SU-DHL-6 (cell line): ENCODE measurements at regions not wholly inside any gene's neighbourhood (a gene's known extent, or its start where the extent isn't known, plus 50 kb on each side); places are given as distances from the start of the nearest gene placed in this dataset.
A peak's percentile ranks its signal among the peaks of the same experiment; 100 is the strongest.

Source experiments
- H2AFZ ChIP-seq: fragments of 200-600 bp; sonication (generic); 2 replicates; pipeline ENCODE4 v1.6.1; 2014; ENCODE audit warnings: low read depth, mild to moderate bottlenecking, moderate library complexity, mixed read lengths, antibody characterized with exemption, low read length; ENCODE audit not compliant: severe bottlenecking
- H3F3A ChIP-seq: fragments of 200-600 bp; shearing (Covaris generic); 2 replicates; pipeline ENCODE4 v1.6.0; 2016; ENCODE audit warnings: antibody characterized with exemption, mild to moderate bottlenecking; ENCODE audit not compliant: insufficient read depth
- H3K27ac ChIP-seq: fragments of 200-600 bp; sonication (generic); 2 replicates; pipeline ENCODE4 v1.5.1; 2016; ENCODE audit warnings: low read depth, mild to moderate bottlenecking, low read length, moderate library complexity, mixed read lengths
- H3K27me3 ChIP-seq: fragments of 200-600 bp; sonication (generic), shearing (Covaris generic); 2 replicates; pipeline ENCODE4 v1.6.0; 2014; ENCODE audit warnings: mild to moderate bottlenecking, low read length
- H3K36me3 ChIP-seq: fragments of 200-600 bp; sonication (generic); 2 replicates; pipeline ENCODE4 v1.6.1; 2014; ENCODE audit warnings: mild to moderate bottlenecking, low read length, mixed read lengths
- H3K4me2 ChIP-seq: fragments of 300-600, 200-600 bp; shearing (Covaris generic), sonication (generic); 2 replicates; pipeline ENCODE4 v1.6.0; 2014; ENCODE audit warnings: low read length, low read depth, mild to moderate bottlenecking; ENCODE audit not compliant: poor library complexity, severe bottlenecking
- H3K4me3 ChIP-seq: fragments of 200-600 bp; sonication (generic); 2 replicates; pipeline ENCODE4 v1.5.1; 2014; ENCODE audit warnings: antibody characterized with exemption, low read length, mild to moderate bottlenecking, mixed read lengths; ENCODE audit not compliant: insufficient read depth, poor library complexity, severe bottlenecking
- H3K79me2 ChIP-seq: fragments of 200-600 bp; sonication (generic); 2 replicates; pipeline ENCODE4 v1.6.1; 2014; ENCODE audit warnings: mild to moderate bottlenecking, low read length, moderate library complexity; ENCODE audit not compliant: insufficient read depth
- H3K9ac ChIP-seq: fragments of 200-600 bp; sonication (generic); 2 replicates; pipeline ENCODE4 v1.7.0; 2014; ENCODE audit warnings: mild to moderate bottlenecking, low read length
- H3K9me2 ChIP-seq: fragments of 200-600 bp; sonication (generic); replicated peaks from 2 replicates; pipeline ENCODE4 v1.6.1; 2014; ENCODE audit warnings: low read length; ENCODE audit not compliant: insufficient read depth
- H3K9me3 ChIP-seq: fragments of 200-600 bp; sonication (generic); 2 replicates; pipeline ENCODE4 v1.6.1; 2014; ENCODE audit warnings: low read length, mixed read lengths; ENCODE audit not compliant: insufficient read depth
- H4K20me1 ChIP-seq: fragments of 200-600 bp; sonication (generic); 2 replicates; pipeline ENCODE4 v1.6.1; 2014; ENCODE audit warnings: low read depth, mild to moderate bottlenecking, antibody characterized with exemption, low read length, moderate library complexity, mixed read lengths
- EZH2phosphoT487 ChIP-seq: fragments of 200-600 bp; sonication (generic), shearing (Covaris generic); conservative IDR thresholded peaks from 2 replicates; pipeline ENCODE4 v1.6.1; 2018; ENCODE audit warnings: mild to moderate bottlenecking, antibody characterized with exemption, low read length, moderate library complexity, mixed read lengths
- TF ChIP-seq, protein P1 (sequence below): fragments of 200-600 bp; sonication (generic); IDR thresholded peaks from one replicate; pipeline ENCODE4 v1.5.1; 2017; ENCODE audit warnings: antibody characterized with exemption, mild to moderate bottlenecking, low read length, moderate library complexity; ENCODE audit not compliant: insufficient read depth, poor library complexity, severe bottlenecking

DNA sequence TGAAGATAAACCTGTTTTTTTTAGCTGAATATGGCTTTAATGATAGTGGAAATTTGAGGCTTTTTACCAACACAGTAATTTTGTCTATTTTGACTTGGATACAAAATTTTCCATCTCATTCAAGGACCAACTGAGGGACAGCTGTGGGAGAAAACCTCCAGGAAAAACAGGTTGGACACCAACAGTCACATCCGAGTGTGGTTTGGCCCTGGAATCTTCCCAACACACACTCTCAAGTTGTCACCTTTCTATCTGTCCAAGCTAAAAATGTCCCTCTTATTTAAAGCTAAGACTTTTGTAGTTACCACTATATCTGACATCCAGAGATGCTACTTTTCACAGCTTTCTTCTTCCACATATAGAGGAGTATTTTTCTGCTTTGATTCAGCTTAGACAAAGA is 404.9 kb downstream of the PCDH7 start:
- TF ChIP-seq, protein P1, sequence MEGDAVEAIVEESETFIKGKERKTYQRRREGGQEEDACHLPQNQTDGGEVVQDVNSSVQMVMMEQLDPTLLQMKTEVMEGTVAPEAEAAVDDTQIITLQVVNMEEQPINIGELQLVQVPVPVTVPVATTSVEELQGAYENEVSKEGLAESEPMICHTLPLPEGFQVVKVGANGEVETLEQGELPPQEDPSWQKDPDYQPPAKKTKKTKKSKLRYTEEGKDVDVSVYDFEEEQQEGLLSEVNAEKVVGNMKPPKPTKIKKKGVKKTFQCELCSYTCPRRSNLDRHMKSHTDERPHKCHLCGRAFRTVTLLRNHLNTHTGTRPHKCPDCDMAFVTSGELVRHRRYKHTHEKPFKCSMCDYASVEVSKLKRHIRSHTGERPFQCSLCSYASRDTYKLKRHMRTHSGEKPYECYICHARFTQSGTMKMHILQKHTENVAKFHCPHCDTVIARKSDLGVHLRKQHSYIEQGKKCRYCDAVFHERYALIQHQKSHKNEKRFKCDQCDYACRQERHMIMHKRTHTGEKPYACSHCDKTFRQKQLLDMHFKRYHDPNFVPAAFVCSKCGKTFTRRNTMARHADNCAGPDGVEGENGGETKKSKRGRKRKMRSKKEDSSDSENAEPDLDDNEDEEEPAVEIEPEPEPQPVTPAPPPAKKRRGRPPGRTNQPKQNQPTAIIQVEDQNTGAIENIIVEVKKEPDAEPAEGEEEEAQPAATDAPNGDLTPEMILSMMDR: no peak
- TF ChIP-seq EZH2phosphoT487: no peak
- H3K9ac ChIP-seq: no peak overlapping the region

DNA sequence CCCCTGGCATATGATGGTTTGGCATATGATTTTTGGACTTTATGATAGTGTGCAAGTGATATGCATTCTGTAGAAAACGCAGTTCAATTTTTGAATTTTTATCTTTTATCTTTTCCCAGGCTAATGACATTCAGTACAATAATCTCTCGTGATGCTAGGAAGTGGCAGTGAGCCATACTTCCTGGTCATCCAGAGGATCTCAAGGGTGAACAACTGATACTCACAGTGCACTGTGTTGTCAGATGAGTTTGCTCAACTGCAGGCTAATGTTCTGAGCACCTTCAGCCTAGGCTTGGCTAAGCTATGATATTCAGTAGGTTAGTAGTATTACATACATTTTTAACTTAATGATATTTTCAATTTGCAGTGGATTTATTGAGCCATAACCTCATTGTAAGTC is 405.3 kb downstream of the PCDH7 start:
- H3K9me2 ChIP-seq: no peaks in the 10 kb centered on the region
- H4K20me1 ChIP-seq: no peaks in the 10 kb centered on the region
- peak overlapping the region; percentile 72 for H2AFZ ChIP-seq
- no peaks in the 10 kb centered on the region for H3F3A ChIP-seq
- H3K9me3 ChIP-seq: no peaks in the 10 kb centered on the region
- TF ChIP-seq EZH2phosphoT487: no peak
- TF ChIP-seq, protein P1: no peak
- H3K79me2 ChIP-seq: no peaks in the 10 kb centered on the region
- H3K4me2 ChIP-seq: no peak overlapping the region
- H3K27me3 ChIP-seq: no peaks in the 10 kb centered on the region
- H3K9ac ChIP-seq: no peak overlapping the region
- H3K4me3 ChIP-seq: no peak overlapping the region
- no peak overlapping the region for H3K27ac ChIP-seq
- no peaks in the 10 kb centered on the region for H3K36me3 ChIP-seq

More for the DNA sequence above, 404.9 kb downstream of the PCDH7 start:
- no peaks in the 10 kb centered on the region for H3F3A ChIP-seq
- no peak overlapping the region for H2AFZ ChIP-seq
- H3K27ac ChIP-seq: no peak overlapping the region
- H3K4me2 ChIP-seq: no peak overlapping the region
- no peak overlapping the region for H3K4me3 ChIP-seq
- H3K9me2 ChIP-seq: no peaks in the 10 kb centered on the region
- H3K27me3 ChIP-seq: no peaks in the 10 kb centered on the region
- no peaks in the 10 kb centered on the region for H3K79me2 ChIP-seq
- no peaks in the 10 kb centered on the region for H4K20me1 ChIP-seq
- no peaks in the 10 kb centered on the region for H3K36me3 ChIP-seq
- H3K9me3 ChIP-seq: no peaks in the 10 kb centered on the region

DNA sequence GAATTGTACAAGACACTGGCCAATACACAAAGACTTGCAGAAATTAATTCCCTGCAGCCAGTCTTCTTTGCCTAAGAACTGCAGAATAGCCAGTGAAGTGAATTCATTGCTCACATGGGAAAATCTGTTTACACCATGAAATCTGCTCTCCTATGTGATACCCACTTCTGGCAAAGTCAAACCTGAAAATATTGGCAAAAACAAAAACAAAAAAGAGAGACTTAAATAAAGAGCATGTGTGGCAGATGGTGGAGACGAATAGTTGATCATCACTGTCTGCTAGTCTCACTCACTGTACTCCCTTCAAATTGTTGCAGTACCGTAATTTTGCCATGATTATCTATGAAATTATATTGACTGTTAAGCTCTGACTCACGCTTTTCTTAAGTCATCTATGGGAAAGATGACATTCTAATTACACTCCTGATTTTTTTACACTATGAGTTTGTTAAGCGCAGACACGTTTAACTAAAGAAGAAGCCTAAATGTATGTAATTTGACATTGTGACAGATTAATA is 406.8 kb downstream of the PCDH7 start:
- H3K27me3 ChIP-seq: no peaks in the 10 kb centered on the region
- no peaks in the 10 kb centered on the region for H3K9me2 ChIP-seq
- no peak overlapping the region for H2AFZ ChIP-seq
- no peak overlapping the region for H3K4me3 ChIP-seq
- H4K20me1 ChIP-seq: no peaks in the 10 kb centered on the region
- no peaks in the 10 kb centered on the region for H3K36me3 ChIP-seq
- TF ChIP-seq EZH2phosphoT487: no peak
- TF ChIP-seq, protein P1: no peak
- no peaks in the 10 kb centered on the region for H3K79me2 ChIP-seq
- no peak overlapping the region for H3K4me2 ChIP-seq
- no peak overlapping the region for H3K9ac ChIP-seq
- no peaks in the 10 kb centered on the region for H3K9me3 ChIP-seq
- H3K27ac ChIP-seq: no peak overlapping the region
- H3F3A ChIP-seq: no peaks in the 10 kb centered on the region
